NCI-H510A treated with DMSO at 0.1 percent for 48 hours (cell line): ENCODE measurements at regions not wholly inside any gene's neighbourhood (a gene's known extent, or its start where the extent isn't known, plus 50 kb on each side); places are given as distances from the start of the nearest gene placed in this dataset.
"Not testable (repeated sequence)": the region's sequence is repeated elsewhere in the genome, so short reads cannot be mapped to it uniquely, and the experiment has no call there.

ENCODE experiments used
- DNase-seq: peaks from one replicate; lab custom pipeline; 2025; lab: John Stamatoyannopoulos, UW

GRCh38 chr3:43838009-43838758, 147.4 kb downstream of the ABHD5 start:
- DNase-seq, result no peak

GRCh38 chr3:43838877-43839276, 148.1 kb downstream of the ABHD5 start:
- no peak for DNase-seq

- DNase-seq, result no peak
Measured at GRCh38 chr3:43843386-43843785, 152.6 kb downstream of the ABHD5 start.

GRCh38 chr3:43844757-43845156, 154.0 kb downstream of the ABHD5 start:
- no peak for DNase-seq

- not testable (repeated sequence) for DNase-seq
Measured at GRCh38 chr3:43845553-43845952, 154.8 kb downstream of the ABHD5 start.

- DNase-seq, result no peak
Measured at GRCh38 chr3:43852066-43852465, 161.3 kb downstream of the ABHD5 start.

- no peak for DNase-seq
Measured at GRCh38 chr3:43854283-43854682, 163.5 kb downstream of the ABHD5 start.

- no peak for DNase-seq
Measured at GRCh38 chr3:43854916-43855315, 164.2 kb downstream of the ABHD5 start.

- peak; percentile 45 for DNase-seq
Measured at GRCh38 chr3:43855674-43856299, 165.0 kb downstream of the ABHD5 start.

- no peak for DNase-seq
Measured at GRCh38 chr3:43856351-43856750, 165.6 kb downstream of the ABHD5 start.

GRCh38 chr3:43856761-43857160, 166.0 kb downstream of the ABHD5 start:
- DNase-seq, result no peak

GRCh38 chr3:43857361-43858293, 166.9 kb downstream of the ABHD5 start:
- DNase-seq, result no peak

- no peak for DNase-seq
Measured at GRCh38 chr3:43858294-43858701, 167.6 kb downstream of the ABHD5 start.

- no peak for DNase-seq
Measured at GRCh38 chr3:43859766-43860165, 169.0 kb downstream of the ABHD5 start.

GRCh38 chr3:43861635-43862034, 170.9 kb downstream of the ABHD5 start:
- DNase-seq, result no peak

- DNase-seq, result no peak
Measured at GRCh38 chr3:43862470-43862869, 171.7 kb downstream of the ABHD5 start.

GRCh38 chr3:43862992-43863805, 172.5 kb downstream of the ABHD5 start:
- DNase-seq, result no peak

GRCh38 chr3:43863966-43864933, 173.5 kb downstream of the ABHD5 start:
- DNase-seq, result no peak

- no peak for DNase-seq
Measured at GRCh38 chr3:43865351-43865750, 174.6 kb downstream of the ABHD5 start.

- DNase-seq, result no peak
Measured at GRCh38 chr3:43865887-43866528, 175.3 kb downstream of the ABHD5 start.
